HAP-1 (cell line): ENCODE measurements at regions not wholly inside any gene's neighbourhood (a gene's known extent, or its start where the extent isn't known, plus 50 kb on each side); places are given as distances from the start of the nearest gene placed in this dataset.
"Not testable (repeated sequence)": the region's sequence is repeated elsewhere in the genome, so short reads cannot be mapped to it uniquely, and the experiment has no call there.

ENCODE experiments used
- DNase-seq, 2 experiments: peaks; one replicate each; pipeline ENCODE4 v3.0.0-alpha.2; 2016 to 2020; ENCODE audit warnings: low spot score in 2 of 2
- H3K27me3 ChIP-seq: fragments of 250-450 bp; sonication (Bioruptor Pico); 2 replicates; pipeline ENCODE4 v1.5.1; 2020; ENCODE audit warnings: low read depth, mild to moderate bottlenecking, moderate library complexity
- H3K36me3 ChIP-seq: fragments of 250-450 bp; sonication (Bioruptor Pico); replicated peaks from 2 replicates; pipeline ENCODE4 v1.5.1; 2020; ENCODE audit warnings: mild to moderate bottlenecking
- H3K4me1 ChIP-seq: fragments of 250-450 bp; sonication (Bioruptor Pico); 2 replicates; pipeline ENCODE4 v1.5.1; 2020; ENCODE audit warnings: mild to moderate bottlenecking
- H3K4me3 ChIP-seq: fragments of 250-450 bp; sonication (Bioruptor Pico); 2 replicates; pipeline ENCODE4 v1.5.1; 2020; ENCODE audit warnings: mild to moderate bottlenecking, moderate library complexity
- H3K9me3 ChIP-seq: fragments of 250-450 bp; sonication (Bioruptor Pico); 2 replicates; pipeline ENCODE4 v1.5.1; 2020; ENCODE audit warnings: mild to moderate bottlenecking, moderate library complexity
- in situ Hi-C: fragments of 300-500 bp; cut with MboI; formaldehyde crosslinking; loops from 3 replicates; pipeline ENCODE4 v1.14.3; 2020; ENCODE audit warnings: low sequenced_read_pairs, inconsistent platforms, mixed read lengths

- H3K9me3 ChIP-seq, result no peaks in the 10 kb centered on the region
- DNase-seq, result no peak
- H3K4me3 ChIP-seq, result no peak overlapping the region
- in situ Hi-C loops, result no loop called here
- H3K27me3 ChIP-seq, result peaks cover 4% of the 10 kb centered on the region; the same call in 1 of the 2 replicates
- no peaks in the 10 kb centered on the region for H3K36me3 ChIP-seq
- no peaks in the 10 kb centered on the region for H3K4me1 ChIP-seq
Observed at GRCh38 chr2:204407204-204408014, 137.9 kb upstream of the PARD3B start.

DNA sequence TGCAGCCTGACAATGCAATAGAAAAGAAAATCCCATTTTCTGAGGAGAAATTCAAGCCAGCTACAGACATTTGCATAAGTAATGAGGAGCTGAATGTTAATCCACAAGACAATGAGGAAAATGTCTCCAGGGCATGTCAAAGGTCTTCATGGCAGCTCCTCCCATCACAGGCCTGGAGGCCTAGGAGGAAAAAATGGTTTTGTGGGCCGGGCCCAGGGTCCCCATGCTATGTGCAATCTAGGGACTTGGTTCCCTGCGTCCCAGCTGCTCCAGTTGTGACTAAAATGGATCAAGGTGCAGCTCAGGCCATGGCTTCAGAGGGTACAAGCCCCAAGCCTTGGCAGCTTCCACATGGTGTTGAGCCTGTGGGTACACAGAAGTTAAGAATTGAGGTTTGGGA, 132.5 kb upstream of the PARD3B start:
- H3K4me1 ChIP-seq, H3K27me3 ChIP-seq, DNase-seq, in situ Hi-C loops, H3K4me3 ChIP-seq, H3K9me3 ChIP-seq, H3K36me3 ChIP-seq: not testable (repeated sequence)

DNA sequence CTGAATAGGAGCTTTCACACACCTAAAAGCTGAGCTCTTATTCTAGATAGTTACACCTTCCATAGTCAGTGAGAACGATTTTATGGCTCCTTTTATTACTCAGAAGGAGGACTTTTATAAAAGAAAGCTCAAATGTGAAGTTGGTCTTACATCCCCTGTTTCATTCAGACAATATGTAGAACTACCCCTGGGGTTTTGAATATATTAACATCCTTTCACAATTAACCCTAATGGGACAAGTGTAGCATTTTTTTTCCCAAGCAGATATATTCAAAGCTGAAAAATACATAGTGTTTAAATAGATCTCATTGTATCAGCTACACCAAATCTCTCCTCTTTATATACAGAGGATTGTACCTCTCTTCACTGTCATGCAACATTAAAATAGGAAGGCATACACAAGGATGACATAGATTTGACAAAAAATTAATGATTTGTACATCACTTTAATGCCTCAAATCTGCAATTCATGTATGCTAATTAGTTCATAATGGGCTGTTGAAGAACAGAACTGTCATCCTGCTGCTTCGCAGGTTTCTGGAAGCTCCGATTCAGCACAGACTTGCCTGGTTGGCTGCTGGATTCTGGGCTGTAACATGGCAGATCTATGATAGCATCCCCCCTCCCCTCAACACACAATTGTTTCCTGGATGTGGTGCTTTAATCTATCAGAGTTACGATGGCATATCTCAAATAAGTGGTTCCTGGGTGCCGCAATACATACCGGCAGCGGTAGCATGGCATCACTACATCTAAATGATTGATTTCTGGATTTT, 129.7 kb upstream of the PARD3B start:
- no peak for DNase-seq
- Histone ChIP-seq H3K4me1 (no peaks in the 10 kb centered on the region), H3K9me3 (no peaks in the 10 kb centered on the region), H3K27me3 (no peaks in the 10 kb centered on the region), H3K4me3 (no peak overlapping the region), H3K36me3 (no peaks in the 10 kb centered on the region)
- in situ Hi-C loops, result no loop called here

- H3K4me3 ChIP-seq, result no peak overlapping the region
- H3K36me3 ChIP-seq, result no peaks in the 10 kb centered on the region
- no peak for DNase-seq
- no peaks in the 10 kb centered on the region for H3K4me1 ChIP-seq
- in situ Hi-C loops, result no loop called here
- H3K27me3 ChIP-seq, result no peaks in the 10 kb centered on the region
- no peaks in the 10 kb centered on the region for H3K9me3 ChIP-seq
Observed at GRCh38 chr2:204416236-204416635, 129.0 kb upstream of the PARD3B start.

DNA sequence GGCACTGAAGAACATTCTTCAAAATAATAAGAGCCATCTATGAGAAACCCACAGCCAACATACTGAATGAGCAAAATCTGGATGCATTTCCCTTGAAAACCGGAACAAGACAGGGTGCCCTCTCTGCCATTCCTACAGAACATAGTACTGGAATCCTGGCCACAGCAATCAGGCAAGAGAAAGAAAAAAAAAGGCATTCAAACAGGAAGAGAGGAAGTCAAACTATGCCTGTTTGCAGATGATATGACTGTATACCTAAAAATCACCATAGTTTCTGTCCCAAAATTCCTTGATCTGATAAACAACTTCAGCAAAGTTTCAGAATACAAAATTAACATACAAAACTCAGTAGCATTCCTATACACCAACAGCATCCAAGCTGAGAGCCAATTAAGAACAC, 119.5 kb upstream of the PARD3B start:
- Histone ChIP-seq H3K4me1 (no peaks in the 10 kb centered on the region), H3K4me3 (no peak overlapping the region), H3K9me3 (no peaks in the 10 kb centered on the region), H3K36me3 (no peaks in the 10 kb centered on the region), H3K27me3 (no peaks in the 10 kb centered on the region)
- no peak for DNase-seq
- in situ Hi-C loops, result no loop called here

- Histone ChIP-seq H3K27me3 (no peaks in the 10 kb centered on the region), H3K4me3 (no peak overlapping the region), H3K4me1 (no peaks in the 10 kb centered on the region), H3K36me3 (no peaks in the 10 kb centered on the region), H3K9me3 (peaks cover 2% of the 10 kb centered on the region; the same call in 1 of the 2 replicates)
- no peak for DNase-seq
- in situ Hi-C loops, result no loop called here
Observed at GRCh38 chr2:204428675-204429074, 116.6 kb upstream of the PARD3B start.

GRCh38 chr2:204431529-204431928, 113.7 kb upstream of the PARD3B start:
- no peaks in the 10 kb centered on the region for H3K36me3 ChIP-seq
- in situ Hi-C loops, result no loop called here
- H3K4me3 ChIP-seq, result no peak overlapping the region
- H3K4me1 ChIP-seq, result no peaks in the 10 kb centered on the region
- H3K27me3 ChIP-seq, result no peaks in the 10 kb centered on the region
- no peak for DNase-seq
- H3K9me3 ChIP-seq, result peaks cover 2% of the 10 kb centered on the region; the same call in 1 of the 2 replicates

GRCh38 chr2:204432196-204432595, 113.1 kb upstream of the PARD3B start:
- no peaks in the 10 kb centered on the region for H3K4me1 ChIP-seq
- no peaks in the 10 kb centered on the region for H3K27me3 ChIP-seq
- H3K9me3 ChIP-seq, result peaks cover 2% of the 10 kb centered on the region; the same call in 1 of the 2 replicates
- in situ Hi-C loops, result no loop called here
- H3K36me3 ChIP-seq, result no peaks in the 10 kb centered on the region
- no peak for DNase-seq
- H3K4me3 ChIP-seq, result no peak overlapping the region

- Histone ChIP-seq H3K9me3 (peaks cover 2% of the 10 kb centered on the region; the same call in 1 of the 2 replicates), H3K4me3 (no peak overlapping the region), H3K27me3 (no peaks in the 10 kb centered on the region), H3K4me1 (no peaks in the 10 kb centered on the region), H3K36me3 (no peaks in the 10 kb centered on the region)
- no peak for DNase-seq
- in situ Hi-C loops, result no loop called here
Observed at GRCh38 chr2:204434660-204435462, 110.4 kb upstream of the PARD3B start.

DNA sequence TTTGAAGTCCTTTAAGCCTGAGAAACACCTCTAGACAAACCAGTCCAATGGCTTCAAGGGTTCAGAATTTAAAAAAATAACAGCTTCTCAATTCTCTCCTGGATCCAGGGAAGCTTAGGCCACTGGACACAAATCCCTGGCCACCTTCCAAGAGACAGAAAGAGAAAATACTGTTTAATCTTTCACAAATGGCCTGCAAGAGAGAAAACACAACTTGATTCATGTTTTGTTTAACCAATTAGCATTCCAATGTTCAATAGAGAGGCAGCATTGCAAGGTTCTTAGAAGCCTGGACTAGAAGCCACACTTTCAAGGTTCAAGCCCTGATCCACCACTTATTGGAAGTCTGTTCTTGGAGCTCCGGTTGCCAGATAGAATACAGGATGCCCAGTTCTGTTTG, 109.0 kb upstream of the PARD3B start:
- DNase-seq, result no peak
- in situ Hi-C loops, result no loop called here
- no peaks in the 10 kb centered on the region for H3K36me3 ChIP-seq
- H3K9me3 ChIP-seq, result peaks cover 2% of the 10 kb centered on the region; the same call in 1 of the 2 replicates
- H3K27me3 ChIP-seq, result no peaks in the 10 kb centered on the region
- H3K4me3 ChIP-seq, result no peak overlapping the region
- H3K4me1 ChIP-seq, result no peaks in the 10 kb centered on the region

GRCh38 chr2:204437408-204437807, 107.9 kb upstream of the PARD3B start:
- Histone ChIP-seq H3K27me3 (no peaks in the 10 kb centered on the region), H3K4me3 (no peak overlapping the region), H3K4me1 (no peaks in the 10 kb centered on the region), H3K36me3 (no peaks in the 10 kb centered on the region), H3K9me3 (no peaks in the 10 kb centered on the region)
- DNase-seq, result no peak
- in situ Hi-C loops, result no loop called here

- no peaks in the 10 kb centered on the region for H3K4me1 ChIP-seq
- in situ Hi-C loops, result no loop called here
- H3K36me3 ChIP-seq, result no peaks in the 10 kb centered on the region
- H3K27me3 ChIP-seq, result no peaks in the 10 kb centered on the region
- no peak overlapping the region for H3K4me3 ChIP-seq
- DNase-seq, result no peak
- no peaks in the 10 kb centered on the region for H3K9me3 ChIP-seq
Observed at GRCh38 chr2:204437815-204438756, 107.2 kb upstream of the PARD3B start.

DNA sequence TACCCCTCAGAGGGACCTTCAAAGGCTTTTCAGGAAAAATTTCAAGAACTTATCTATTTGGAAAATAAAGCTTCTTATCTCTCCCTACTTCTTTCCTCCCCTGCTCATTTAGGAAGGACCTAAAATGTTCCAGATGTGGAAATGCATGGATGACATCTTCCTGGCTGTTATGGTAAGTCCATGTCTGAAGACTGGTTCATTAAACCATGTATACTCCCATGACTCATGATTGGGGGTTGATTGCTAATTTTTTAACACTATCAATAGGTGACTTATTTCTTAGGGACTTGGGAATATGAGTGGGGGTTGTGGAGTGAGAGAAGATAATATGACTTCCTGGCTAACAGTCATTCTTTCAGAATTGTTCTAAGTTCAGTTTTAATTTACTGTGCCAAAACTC, 104.0 kb upstream of the PARD3B start:
- Histone ChIP-seq H3K4me1 (no peaks in the 10 kb centered on the region), H3K4me3 (no peak overlapping the region), H3K36me3 (no peaks in the 10 kb centered on the region), H3K9me3 (peaks cover 5% of the 10 kb centered on the region; the same call in 1 of the 2 replicates), H3K27me3 (no peaks in the 10 kb centered on the region)
- in situ Hi-C loops, result no loop called here
- DNase-seq, result no peak
